Fibroblast of skin of right biceps (primary cell): ENCODE measurements at regions not wholly inside any gene's neighbourhood (a gene's known extent, or its start where the extent isn't known, plus 50 kb on each side); places are given as distances from the start of the nearest gene placed in this dataset.
"Not testable (repeated sequence)": the region's sequence is repeated elsewhere in the genome, so short reads cannot be mapped to it uniquely, and the experiment has no call there.

Experiments used
- DNase-seq: peaks from one replicate; pipeline ENCODE4 v3.0.0-alpha.2; 2013

DNA sequence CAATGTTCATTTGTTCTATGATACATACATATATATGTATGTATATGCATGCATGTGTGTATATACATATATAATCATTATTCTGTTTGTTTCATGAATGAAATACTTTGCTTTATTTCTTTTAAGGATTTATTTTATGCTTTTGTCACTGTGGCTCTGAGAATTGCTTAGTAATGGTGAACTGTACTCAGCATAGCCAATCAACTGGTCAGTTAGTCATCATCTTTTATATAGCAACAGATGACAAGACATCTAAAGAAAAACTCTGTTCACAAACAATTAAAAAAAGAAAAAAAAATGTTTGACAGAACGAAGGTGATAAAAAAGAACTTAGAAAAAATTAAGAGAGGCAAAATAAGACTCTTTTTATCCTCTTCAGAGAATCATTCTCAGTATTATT is 1440.3 kb downstream of the PCDH9 start:
- DNase-seq: no peak

DNA sequence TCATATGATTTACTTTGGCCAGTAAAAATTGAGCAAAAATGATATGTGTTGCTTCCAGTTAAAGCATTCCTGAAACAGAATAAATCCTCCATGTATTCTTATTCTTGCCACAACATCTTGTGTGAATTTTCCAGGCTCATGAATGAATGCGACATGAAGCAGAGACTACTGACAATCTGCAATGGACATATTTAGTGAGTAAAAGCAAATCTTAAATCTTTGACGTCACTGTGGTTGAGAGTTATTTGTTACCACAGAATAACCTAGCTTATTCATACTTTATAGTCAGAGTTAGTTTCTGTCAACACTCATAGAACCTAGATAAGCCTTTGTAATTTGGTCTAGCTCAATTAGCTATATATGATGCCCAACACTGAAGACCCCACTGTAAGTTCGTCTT is 1443.1 kb downstream of the PCDH9 start:
- DNase-seq: peak; percentile 45

DNA sequence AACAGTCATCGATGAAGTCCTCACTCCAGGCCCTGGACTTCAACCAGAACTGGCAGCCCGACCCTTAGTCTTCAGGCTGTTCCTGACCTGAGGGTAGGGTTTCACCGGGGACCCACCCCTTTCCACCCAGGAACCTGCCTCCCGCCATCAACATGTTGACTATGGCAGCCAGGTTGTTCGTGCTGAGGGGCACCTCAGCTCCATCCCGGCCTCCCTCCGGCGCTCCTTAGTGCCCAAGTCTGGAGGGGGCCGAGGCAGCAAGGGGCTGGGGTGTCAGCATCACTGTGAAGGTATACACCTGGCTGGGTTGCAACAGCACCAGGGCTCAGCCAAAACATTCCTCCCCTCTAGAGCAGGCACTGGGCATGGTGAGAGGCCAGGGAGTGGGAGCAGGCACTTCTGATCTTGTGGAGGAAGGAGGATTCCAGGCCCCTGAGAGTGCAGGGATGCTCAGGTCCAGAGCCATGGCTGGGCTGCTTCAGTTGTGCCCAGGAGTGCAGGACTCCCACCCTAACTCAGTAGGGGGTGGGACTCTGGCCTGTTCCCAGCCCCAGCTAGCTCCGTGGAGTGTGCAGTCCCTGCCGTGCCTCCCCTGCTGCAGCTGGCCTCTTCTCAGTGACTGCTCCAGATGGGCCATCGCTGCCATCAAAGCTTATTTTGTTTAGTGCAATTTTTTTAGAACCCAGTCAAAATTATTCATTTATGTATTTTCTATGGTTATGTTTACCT is 1445.9 kb downstream of the PCDH9 start:
- DNase-seq: no peak

DNA sequence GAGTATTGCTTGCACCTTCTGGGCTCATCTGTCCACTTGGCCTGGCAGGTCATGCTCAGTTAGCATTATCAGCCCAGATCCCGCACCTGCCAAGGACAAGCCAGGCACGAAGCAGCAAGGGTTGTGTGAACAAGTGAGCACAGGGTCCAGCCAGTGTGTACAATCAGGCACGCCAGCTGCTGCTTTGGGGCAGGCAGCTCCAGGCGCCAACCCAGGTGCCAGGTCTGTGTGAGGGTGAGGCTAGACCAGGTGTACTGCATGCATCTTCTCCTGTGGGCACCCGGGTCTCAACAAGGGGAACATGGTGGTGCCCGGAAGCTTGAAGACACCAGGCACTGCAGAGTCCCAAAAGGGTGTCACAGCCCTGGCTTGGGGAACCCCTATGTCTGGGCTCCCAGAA is 1446.8 kb downstream of the PCDH9 start:
- DNase-seq: no peak

DNA sequence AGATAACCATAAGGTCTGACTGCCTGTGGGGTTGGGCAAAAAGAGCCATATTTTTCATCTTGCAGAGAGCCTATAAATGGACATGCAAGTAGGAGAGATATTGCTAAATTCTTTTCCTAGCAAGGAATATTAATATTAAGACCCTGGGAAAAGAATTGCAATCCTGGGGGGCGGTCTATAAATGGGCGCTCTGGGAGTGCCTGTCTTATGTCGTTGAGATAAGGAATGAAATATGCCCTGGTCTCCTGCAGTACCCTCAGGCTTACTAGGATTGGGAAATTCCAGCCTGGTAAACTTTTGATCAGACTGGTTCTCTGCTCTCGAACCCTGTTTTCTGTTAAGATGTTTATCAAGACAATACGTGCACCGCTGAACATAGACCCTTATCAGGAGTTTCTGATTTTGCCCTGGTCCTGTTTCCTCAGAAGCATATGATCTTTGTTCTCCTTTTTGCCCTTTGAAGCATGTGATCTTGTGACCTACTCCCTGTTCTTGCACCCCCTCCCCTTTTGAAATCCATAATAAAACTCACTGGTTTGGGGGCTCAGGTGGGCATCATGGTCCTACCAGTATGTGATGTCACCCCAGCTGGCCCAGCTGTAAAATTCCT is 1458.3 kb downstream of the PCDH9 start:
- DNase-seq: not testable (repeated sequence)

DNA sequence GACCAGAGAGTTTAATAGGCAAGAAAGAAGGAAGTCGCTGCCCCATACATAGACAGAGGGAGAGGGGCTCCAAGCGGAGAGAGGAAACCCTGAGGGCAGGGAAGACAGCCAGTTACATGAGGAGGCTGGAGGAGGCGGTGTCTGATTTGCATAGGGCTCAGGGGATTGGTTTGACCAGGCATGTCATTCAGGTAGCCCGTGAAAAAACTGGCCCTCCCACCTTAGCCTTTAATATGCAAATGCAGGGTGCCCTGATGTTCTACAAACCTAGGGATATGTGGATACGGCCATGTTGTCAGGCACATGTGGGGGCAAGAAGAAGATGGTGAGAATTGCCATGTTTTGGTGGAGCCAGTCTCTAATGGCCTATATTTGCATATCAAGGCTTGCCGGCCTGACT is 1461.6 kb downstream of the PCDH9 start:
- no peak for DNase-seq

DNA sequence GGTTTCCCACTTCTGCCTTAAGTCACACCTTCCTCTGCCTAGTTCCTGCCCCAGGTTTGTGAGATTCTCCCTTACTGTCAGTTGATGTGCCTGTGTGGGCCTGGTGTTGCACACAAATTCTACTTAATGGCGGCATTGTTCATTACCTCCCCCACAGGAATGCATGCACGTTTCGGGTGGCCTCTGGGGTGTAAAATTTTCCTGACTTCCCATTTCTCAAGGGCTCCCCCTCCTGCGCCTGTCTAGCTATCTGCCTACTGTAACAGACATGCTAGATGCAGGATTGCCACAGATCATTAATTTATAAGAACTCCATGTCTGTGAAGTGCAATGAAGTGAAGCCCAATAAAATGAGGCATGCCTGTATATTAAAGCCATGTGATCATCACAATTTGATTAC is 1466.3 kb downstream of the PCDH9 start:
- no peak for DNase-seq

DNA sequence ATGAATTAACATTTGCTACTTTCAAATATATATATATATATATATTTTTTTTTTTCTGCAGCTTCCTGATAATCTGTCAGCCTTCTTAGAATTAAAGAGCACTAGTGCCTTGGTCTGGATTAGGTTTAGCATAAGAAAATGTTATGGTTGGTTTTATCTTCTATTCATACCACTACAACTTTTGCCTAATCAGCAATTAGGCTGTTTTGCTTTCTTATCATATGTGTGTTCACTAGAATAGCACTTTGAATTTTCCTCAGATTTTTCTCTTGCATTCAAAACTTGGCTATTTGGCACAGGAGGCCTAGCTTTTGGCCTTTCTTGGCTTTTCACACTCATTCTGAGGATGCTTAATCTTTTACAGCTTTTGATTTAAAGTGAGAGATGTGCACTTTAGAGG is 1468.1 kb downstream of the PCDH9 start:
- no peak for DNase-seq

DNA sequence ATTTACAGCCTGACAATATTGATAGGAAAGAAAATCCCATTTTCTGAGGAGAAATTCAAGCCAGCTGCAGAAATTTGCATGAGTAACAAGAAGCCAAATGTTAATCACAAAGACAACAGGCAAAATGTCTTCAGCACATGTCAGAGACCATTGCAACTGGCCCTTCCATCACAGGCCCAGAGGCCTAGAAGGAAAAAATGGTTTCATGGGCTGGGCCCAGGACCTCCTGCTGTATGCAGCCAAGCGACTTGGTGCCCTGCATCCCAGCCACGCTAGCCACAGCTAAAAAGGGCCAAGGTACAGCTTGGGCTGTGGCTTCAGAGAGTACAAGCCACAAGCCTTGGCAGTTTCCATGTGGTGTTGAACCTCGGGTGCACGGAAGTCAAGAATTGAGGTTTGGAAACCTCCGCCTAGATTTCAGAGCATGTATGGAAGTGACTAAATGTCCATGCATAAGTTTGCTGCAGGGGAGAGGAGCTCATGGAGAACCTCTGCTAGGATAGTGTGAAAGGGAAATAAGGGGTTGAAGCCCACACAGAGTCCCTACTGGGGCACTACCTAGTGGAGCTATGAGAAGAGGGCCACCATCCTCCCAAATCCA is 1474.0 kb downstream of the PCDH9 start:
- no peak for DNase-seq

DNA sequence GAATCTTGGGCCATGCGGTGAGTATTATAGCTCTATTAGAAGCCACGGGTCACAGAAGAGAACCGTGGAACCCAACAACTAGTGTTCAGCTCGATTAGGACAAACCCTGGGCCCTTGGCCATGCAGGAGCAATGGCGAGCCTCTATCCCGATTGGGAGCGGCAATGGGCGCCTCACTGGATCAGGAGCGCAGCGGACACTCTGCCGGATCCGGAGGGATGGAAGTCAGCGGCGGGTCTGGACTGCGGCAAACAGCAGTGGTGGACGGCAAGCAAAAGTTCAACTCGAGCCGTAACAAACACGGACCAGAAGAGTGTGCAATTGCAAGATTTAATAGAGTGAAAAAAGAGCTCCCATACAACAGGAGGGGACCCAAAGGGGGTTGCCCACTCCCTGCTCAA is 1481.9 kb downstream of the PCDH9 start:
- no peak for DNase-seq

DNA sequence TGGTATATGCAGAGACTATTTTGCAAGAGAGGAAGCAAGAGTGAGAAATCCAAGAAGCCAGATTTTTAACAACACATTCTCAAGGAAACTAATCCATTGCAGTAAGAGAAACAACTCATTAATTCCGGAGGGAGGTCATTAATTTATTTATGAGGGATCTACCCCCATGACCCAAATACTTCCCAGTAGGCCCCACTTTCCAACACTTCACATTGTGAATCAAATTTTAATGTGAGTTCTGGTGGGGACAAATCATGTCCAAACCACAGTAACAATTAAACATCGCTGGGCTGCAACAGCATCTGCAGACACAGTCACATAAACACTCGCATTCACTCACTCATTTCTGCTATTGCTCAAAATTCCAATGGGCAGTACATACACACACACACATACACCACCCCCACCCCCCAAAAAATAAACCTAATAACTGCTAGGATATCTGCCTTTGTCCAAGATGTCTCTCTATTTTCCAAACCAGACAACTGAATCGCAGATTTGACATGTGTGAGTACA is 1483.7 kb downstream of the PCDH9 start:
- no peak for DNase-seq

DNA sequence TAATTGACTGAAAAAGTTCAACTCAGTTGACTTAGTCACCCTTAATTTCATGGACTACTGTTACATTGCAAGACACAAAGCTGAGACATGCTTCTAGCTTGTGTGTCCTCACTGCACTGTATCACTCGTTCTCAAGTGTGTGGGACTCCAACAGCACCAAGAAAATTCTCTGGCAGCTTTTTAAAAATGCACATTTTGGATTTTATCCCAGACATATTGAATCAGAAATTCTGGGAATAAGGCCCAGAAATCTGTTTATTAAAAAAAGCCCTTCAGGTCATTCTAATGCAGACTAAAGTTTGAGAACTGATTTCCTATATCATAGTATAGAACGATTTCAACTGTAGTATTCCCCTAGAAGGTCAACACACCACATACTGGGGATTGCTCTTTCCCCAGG is 1485.3 kb downstream of the PCDH9 start:
- peak; percentile 78 for DNase-seq

DNA sequence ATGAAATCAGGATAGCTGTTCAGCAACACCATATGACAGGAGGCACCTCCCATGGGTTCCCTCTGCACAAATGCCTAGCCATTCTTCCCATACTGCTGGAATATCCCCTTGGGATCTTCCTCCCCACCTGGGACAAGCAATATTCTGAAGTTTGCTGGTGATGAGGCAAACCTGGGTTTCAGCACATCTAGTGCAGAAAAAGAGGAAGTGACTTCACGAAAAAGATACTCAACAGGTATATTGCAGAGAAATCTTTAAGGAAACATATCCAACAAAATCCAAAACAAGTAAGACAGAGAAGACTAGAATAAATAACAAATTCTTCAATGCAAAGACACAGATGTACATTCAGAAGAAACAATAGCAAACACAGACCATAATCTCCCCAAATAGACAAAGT is 1497.0 kb downstream of the PCDH9 start:
- DNase-seq: no peak

DNA sequence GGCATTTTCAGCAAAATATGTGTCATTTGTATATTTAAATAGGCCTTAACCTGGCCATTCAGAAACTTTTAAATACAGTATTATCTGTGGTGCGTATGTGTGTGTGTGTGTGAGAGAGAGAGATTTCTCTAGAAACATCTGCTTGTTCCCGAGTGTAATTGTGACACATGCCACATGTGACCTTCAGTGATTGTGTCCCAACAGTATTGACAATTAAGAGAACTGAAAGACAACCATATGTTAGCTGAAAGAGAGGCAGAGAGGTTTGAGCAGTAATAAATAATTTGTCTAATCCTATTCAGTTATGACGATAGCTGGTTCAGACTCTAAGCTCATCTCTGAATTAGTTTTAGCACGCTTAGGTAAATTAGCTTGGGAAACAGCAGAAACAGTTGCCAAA is 1503.1 kb downstream of the PCDH9 start:
- DNase-seq: no peak

DNA sequence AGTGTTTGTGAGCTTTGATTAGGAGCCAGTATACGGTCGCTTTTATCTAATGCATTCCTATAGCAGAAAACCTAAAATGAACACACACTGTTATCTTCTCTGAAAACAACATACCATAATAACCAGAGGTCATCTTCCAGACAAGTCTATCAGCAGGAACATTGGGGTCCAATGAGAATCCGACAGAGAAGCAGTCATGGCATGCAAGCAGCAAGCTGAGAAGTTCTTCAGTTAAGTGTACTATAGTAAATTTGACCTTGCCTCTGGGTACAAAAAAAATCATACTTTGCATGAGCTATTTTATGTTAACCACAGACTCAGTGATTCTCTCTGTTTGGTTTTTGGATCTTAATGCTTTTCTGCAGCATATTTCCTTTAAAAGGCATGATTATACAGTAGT is 1505.1 kb downstream of the PCDH9 start:
- DNase-seq: peak; percentile 50

DNA sequence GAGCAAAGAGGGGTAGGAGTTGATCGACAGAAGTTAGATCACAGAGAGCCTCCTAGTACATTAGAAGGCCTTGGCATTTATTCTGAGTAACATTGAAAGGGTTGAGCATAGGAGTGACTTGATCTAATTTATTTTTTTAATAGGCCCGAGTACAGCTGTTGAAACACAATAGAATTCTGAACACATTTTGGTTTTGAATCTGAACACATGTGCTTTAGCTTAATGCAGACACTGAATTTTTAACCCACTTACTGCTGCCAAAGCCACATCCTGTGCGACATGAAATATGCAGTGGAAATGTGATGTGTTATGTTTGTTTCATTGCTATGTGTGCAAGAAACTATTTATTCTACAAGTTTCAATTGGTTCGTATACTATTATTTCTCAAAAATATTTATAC is 1505.9 kb downstream of the PCDH9 start:
- DNase-seq: peak; percentile 82

DNA sequence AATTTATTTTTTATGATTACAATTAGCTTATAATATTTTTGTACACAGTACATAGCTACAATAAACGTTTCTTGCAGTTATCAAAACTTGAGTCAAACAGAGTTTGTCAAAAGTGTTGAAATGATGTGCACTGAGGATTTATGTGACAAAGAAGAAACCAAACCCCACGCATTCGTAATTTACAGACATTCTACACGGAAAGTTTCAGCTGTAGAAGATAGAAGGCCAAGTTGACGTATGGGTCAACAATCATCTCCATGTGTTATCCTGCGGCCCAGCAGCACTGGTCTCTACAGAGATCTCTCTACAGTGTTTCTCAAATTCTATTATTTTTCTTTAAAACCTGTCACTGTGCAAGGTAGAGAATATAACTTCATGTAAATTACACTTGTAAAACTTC is 1507.6 kb downstream of the PCDH9 start:
- no peak for DNase-seq

DNA sequence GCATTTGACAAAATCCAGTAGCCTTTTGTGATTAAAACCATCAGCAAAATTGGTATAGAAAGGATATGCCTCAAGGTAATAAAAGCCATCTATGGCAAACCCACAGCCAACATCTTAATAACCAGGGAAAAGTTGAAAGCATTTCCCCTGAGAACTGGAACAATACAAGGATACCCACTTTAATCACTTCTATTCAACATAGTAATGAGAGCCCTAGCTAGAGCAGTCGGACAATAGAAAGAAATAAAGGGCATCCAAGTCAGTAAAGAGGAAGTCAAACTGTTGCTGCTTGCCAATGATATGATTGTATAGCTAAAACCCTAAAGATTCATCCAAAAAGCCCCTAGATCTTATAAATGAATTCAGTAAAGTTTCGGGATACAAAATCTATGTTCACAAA is 1510.3 kb downstream of the PCDH9 start:
- no peak for DNase-seq

DNA sequence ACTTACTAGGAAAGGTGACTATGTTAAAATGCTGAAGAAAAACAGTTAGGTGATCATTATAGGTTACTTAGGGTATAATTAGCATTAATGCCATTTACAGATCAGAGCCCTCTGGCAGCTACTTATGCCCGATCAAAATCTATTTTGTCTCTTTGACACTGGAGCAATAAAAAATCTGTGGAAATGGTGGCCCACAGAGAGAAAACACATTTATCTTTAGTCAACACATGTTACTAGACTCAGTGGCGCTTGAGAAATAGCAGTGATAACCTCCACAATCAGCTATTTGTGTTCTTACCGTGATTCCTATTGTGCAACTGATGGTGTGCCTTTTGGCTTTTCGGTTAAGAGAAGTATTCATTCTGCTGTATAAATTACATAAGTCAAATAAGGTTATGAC is 1519.6 kb downstream of the PCDH9 start:
- no peak for DNase-seq

DNA sequence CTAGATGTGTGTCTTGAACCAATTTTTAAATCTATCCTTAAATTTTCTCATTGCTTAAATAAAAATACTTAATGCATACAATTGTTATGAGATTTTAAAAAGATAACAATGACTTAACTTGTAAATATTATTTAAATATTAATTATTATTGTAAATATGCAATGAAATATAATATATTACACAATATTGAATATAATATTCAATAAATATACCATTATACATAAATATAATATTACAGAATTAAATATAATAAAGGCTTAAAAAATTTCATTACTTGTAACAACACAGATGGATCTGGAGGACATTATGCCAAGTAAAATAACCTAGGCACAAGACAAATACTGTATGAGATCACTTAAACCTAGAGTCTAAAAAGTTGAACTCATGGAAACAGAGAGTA is 1532.3 kb downstream of the PCDH9 start:
- DNase-seq: no peak

DNA sequence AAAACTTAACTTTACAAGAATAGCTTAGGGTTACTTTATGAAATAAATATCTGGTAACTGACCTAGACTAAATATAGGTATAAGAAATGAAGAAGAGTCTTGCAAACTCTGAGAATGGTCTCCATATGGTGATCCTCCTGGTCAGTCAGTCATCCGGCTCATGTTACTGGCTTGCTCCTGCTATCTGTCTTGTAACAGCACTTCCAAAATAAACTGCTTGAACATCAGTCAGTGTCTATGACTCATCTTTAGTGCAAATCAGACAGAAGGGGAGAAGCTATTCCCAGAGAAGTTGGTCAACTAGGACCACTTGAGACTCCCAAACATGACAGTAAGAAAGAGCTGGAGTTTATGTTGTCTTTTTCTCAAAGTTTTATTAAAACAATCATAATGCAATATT is 1550.9 kb downstream of the PCDH9 start:
- peak; percentile 33 for DNase-seq

DNA sequence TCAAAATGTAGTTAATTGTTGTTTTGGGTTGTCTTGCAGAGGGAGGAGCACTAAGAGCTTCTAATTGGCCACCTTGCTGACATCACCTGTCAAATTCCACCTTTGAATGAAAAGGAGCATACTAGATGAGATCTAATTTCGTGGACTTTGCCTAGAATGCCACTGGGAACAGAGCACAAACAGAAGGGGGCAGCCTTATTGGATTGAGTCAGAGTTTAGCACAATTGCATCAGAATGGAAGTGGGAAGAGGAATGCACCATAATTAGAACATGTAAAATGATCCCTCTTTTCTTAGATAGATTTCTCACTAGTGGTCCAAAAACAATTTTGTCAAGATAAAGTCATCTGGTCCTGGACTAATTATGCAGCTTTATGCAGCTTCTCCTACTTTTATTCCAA is 1552.2 kb downstream of the PCDH9 start:
- DNase-seq: peak; percentile 51

DNA sequence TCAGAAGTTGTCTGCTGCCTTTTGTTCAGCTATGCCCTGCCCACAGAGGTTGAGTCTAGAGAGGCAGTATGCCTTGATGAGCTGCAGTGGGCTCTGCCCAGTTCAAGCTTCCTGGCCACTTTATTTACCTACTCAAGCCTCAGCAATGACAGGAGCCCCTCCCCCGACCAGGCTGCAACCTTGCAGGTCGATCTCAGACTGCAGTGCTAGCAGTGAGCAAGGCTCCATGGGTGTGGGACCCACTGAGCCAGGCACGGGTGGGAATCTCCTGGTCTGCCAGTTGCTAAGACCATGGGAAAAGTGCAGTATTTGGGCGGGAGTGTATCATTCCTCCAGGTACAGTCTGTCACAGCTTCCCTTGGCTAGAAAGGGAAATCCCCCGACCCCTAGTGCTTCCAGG is 1554.8 kb downstream of the PCDH9 start:
- DNase-seq: not testable (repeated sequence)

DNA sequence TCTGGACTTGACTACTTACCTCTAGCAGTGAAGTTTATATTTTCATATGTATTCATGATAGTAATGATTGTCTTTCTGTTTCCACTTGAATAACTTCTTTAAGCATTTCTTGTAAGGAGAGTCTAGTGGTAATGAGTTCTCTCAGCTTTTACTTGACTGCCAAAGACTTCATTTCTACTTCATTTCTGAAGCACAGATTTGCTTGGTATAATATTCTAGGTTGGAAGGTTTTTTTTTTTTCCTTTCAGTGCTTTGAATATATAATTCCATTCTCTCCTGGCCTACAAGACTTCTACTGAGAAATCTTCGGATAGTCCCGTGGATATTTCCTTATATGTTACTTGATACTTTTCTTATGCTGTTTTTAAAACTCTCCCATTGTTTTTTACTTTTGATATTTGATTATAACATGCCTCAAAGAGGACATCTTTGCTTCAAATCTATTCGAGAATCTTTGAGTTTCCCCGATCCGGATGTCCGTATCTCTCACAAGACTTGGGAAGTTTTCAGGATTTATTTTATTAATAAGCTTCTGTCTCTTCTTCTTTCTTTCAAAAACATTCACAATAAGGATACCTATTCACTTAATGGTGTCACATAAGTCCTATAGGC is 1560.0 kb downstream of the PCDH9 start:
- DNase-seq: no peak
